ENCODE measurements at regions not wholly inside any gene's neighbourhood (a gene's known extent, or its start where the extent isn't known, plus 50 kb on each side); places are given as distances from the start of the nearest gene placed in this dataset.
A peak's percentile ranks its signal among the peaks of the same experiment; 100 is the strongest.
"Not testable (repeated sequence)": the region's sequence is repeated elsewhere in the genome, so short reads cannot be mapped to it uniquely, and the experiment has no call there.

- intact Hi-C loops (cut with DNase I): no loop called here
- DNase-seq: no peak
Measured at GRCh38 chr11:92050305-92050704, 174.3 kb upstream of the FAT3 start.

GRCh38 chr11:92048415-92048814, 176.2 kb upstream of the FAT3 start:
- no peak for DNase-seq
- intact Hi-C loops (cut with DNase I): no loop called here

GRCh38 chr11:92046103-92046502, 178.5 kb upstream of the FAT3 start:
- no peak for DNase-seq
- intact Hi-C loops (cut with DNase I): no loop called here

- no peak for DNase-seq
- intact Hi-C loops (cut with DNase I): no loop called here
Measured at GRCh38 chr11:92045301-92045700, 179.3 kb upstream of the FAT3 start.

GRCh38 chr11:92035488-92035887, 189.1 kb upstream of the FAT3 start:
- intact Hi-C loops (cut with DNase I): no loop called here
- DNase-seq: no peak

- intact Hi-C loops (cut with DNase I); DNase-seq: not testable (repeated sequence)
Measured at GRCh38 chr11:92027136-92027535, 197.5 kb upstream of the FAT3 start.

- DNase-seq: no peak
- intact Hi-C loops (cut with DNase I): no loop called here
Measured at GRCh38 chr11:92026664-92027063, 198.0 kb upstream of the FAT3 start.

- intact Hi-C loops (cut with DNase I): no loop called here
- DNase-seq: no peak
Measured at GRCh38 chr11:92024788-92025187, 199.8 kb upstream of the FAT3 start.

GRCh38 chr11:92022499-92022898, 202.1 kb upstream of the FAT3 start:
- DNase-seq: no peak
- intact Hi-C loops (cut with DNase I): no loop called here

GRCh38 chr11:92018332-92018731, 206.3 kb upstream of the FAT3 start:
- DNase-seq: no peak
- intact Hi-C loops (cut with DNase I): no loop called here

GRCh38 chr11:92008249-92008648, 216.4 kb upstream of the FAT3 start:
- intact Hi-C loops (cut with DNase I): no loop called here
- no peak for DNase-seq

- intact Hi-C loops (cut with DNase I): no loop called here
- DNase-seq: no peak
Measured at GRCh38 chr11:92002568-92002967, 222.1 kb upstream of the FAT3 start.

GRCh38 chr11:91998481-91998880, 226.1 kb upstream of the FAT3 start:
- DNase-seq: no peak
- intact Hi-C loops (cut with DNase I): no loop called here

GRCh38 chr11:91997226-91997625, 227.4 kb upstream of the FAT3 start:
- intact Hi-C loops (cut with DNase I): no loop called here
- DNase-seq: no peak

- intact Hi-C loops (cut with DNase I): no loop called here
- no peak for DNase-seq
Measured at GRCh38 chr11:91996526-91996925, 228.1 kb upstream of the FAT3 start.

GRCh38 chr11:91988443-91988842, 236.2 kb upstream of the FAT3 start:
- intact Hi-C loops (cut with DNase I); DNase-seq: not testable (repeated sequence)

GRCh38 chr11:91986218-91986617, 238.4 kb upstream of the FAT3 start:
- intact Hi-C loops (cut with DNase I): no loop called here

GRCh38 chr11:91984033-91984584, 240.5 kb upstream of the FAT3 start:
- DNase-seq: no peak
- intact Hi-C loops (cut with DNase I): no loop called here

More at GRCh38 chr11:91986218-91986617, 238.4 kb upstream of the FAT3 start:
- no peak for DNase-seq

- intact Hi-C loops (cut with DNase I): no loop called here
- peak in 1 of 42 donors; percentile 6 for DNase-seq
Measured at GRCh38 chr11:91981995-91982394, 242.6 kb upstream of the FAT3 start.

- intact Hi-C loops (cut with DNase I): no loop called here
- DNase-seq: no peak
Measured at GRCh38 chr11:91979775-91980174, 244.8 kb upstream of the FAT3 start.

- DNase-seq: no peak
- intact Hi-C loops (cut with DNase I): no loop called here
Measured at GRCh38 chr11:91978747-91979146, 245.9 kb upstream of the FAT3 start.

All from head of caudate nucleus (tissue), 42 donors.